Endothelial cell (in vitro differentiated cells): ENCODE measurements at regions not wholly inside any gene's neighbourhood (a gene's known extent, or its start where the extent isn't known, plus 50 kb on each side); places are given as distances from the start of the nearest gene placed in this dataset.

Experiments
- DNase-seq: peaks from one replicate; pipeline ENCODE4 v3.0.0; 2021; ENCODE audit warnings: low spot score
- H3K27ac Mint-ChIP-seq: one replicate; pipeline ENCODE4 v1.8.0; 2021; ENCODE audit warnings: mixed read lengths, inconsistent platforms; ENCODE audit not compliant: unreplicated experiment
- H3K27me3 Mint-ChIP-seq: one replicate; pipeline ENCODE4 v1.8.0; 2021; ENCODE audit warnings: mild to moderate bottlenecking, moderate library complexity, mixed read lengths, inconsistent platforms; ENCODE audit not compliant: unreplicated experiment
- H3K36me3 Mint-ChIP-seq: one replicate; pipeline ENCODE4 v1.8.0; 2021; ENCODE audit warnings: mild to moderate bottlenecking, low read depth, mixed read lengths, inconsistent platforms; ENCODE audit not compliant: unreplicated experiment
- H3K4me1 Mint-ChIP-seq: one replicate; pipeline ENCODE4 v1.8.0; 2021; ENCODE audit warnings: mild to moderate bottlenecking, mixed read lengths, inconsistent platforms; ENCODE audit not compliant: unreplicated experiment
- H3K4me3 Mint-ChIP-seq: one replicate; pipeline ENCODE4 v1.8.0; 2021; ENCODE audit warnings: mild to moderate bottlenecking, mixed read lengths, inconsistent platforms; ENCODE audit not compliant: unreplicated experiment
- H3K9me3 Mint-ChIP-seq: one replicate; pipeline ENCODE4 v1.8.0; 2021; ENCODE audit warnings: mixed read lengths, inconsistent platforms; ENCODE audit not compliant: unreplicated experiment
- TF ChIP-seq, protein P1 (sequence below): fragments of 200-600 bp; sonication (generic); IDR thresholded peaks from one replicate; pipeline ENCODE4 v1.5.0; 2021; ENCODE audit warnings: antibody characterized with exemption; ENCODE audit not compliant: unreplicated experiment

DNA sequence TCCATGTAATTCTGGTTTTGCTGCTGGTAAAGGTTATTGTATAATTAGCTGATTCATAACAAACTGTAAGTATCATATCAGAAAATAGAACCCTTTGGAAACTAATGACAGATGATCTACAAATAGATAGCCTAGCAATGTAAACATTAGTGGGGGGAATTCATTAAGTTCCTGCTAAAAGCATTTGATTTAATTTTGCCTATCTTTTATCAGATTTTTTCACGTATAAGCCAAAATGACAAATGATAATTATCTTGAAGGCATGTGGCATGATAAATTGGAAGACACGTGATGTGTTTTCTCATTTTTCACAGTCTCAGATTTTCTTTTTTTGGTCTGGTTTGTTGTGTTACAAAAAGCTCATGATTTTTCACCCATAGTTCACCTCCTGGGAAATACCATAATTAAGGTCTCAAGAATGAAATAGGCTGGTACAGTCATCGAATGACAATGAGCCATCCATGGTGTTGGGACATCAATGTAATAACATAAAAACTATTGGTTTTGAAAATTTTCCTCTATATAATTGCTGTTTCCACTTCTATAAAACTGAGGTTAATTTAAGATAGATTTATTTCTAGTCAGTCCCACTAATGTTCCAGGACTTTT is 325.9 kb upstream of the TBL1XR1 start:
- TF ChIP-seq, protein P1, sequence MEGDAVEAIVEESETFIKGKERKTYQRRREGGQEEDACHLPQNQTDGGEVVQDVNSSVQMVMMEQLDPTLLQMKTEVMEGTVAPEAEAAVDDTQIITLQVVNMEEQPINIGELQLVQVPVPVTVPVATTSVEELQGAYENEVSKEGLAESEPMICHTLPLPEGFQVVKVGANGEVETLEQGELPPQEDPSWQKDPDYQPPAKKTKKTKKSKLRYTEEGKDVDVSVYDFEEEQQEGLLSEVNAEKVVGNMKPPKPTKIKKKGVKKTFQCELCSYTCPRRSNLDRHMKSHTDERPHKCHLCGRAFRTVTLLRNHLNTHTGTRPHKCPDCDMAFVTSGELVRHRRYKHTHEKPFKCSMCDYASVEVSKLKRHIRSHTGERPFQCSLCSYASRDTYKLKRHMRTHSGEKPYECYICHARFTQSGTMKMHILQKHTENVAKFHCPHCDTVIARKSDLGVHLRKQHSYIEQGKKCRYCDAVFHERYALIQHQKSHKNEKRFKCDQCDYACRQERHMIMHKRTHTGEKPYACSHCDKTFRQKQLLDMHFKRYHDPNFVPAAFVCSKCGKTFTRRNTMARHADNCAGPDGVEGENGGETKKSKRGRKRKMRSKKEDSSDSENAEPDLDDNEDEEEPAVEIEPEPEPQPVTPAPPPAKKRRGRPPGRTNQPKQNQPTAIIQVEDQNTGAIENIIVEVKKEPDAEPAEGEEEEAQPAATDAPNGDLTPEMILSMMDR: no peak
- no peak for DNase-seq
- no peaks in the 10 kb centered on the region for H3K9me3 Mint-ChIP-seq
- H3K4me1 Mint-ChIP-seq: peaks cover 3% of the 10 kb centered on the region
- no peak overlapping the region for H3K4me3 Mint-ChIP-seq
- no peak overlapping the region for H3K27ac Mint-ChIP-seq
- peaks cover 1% of the 10 kb centered on the region for H3K27me3 Mint-ChIP-seq
- H3K36me3 Mint-ChIP-seq: no peaks in the 10 kb centered on the region

DNA sequence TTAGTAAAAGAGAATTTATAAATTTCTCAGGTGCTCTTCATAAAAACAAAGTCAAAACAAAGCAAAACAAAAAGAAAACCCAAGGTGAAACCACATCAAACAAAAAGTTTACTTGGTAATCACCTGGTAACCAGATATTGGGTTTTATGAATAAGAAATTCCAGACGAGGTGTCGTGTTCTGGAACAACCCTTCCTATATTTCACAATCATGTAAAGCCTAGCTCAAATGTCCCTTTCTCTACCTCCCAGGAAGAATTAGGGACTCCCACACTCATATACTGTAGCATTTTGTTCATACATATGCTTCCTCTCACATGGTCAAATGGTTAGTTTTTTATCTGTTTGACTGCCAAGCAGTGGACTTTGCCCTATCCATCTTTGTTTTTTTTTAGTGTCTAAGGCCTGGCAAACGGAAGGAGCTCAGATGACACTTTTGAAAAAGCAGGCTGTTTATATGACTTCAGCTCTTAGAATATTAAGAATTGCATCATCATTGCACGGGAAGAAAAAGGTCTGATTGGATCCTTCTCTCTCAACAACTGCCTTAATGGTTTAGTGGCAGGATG is 326.7 kb upstream of the TBL1XR1 start:
- Mint-ChIP-seq H3K27ac (no peak overlapping the region), H3K4me1 (peaks cover 3% of the 10 kb centered on the region), H3K27me3 (peaks cover 1% of the 10 kb centered on the region), H3K36me3 (no peaks in the 10 kb centered on the region), H3K4me3 (no peak overlapping the region), H3K9me3 (no peaks in the 10 kb centered on the region)
- no peak for DNase-seq
- TF ChIP-seq, protein P1: no peak

DNA sequence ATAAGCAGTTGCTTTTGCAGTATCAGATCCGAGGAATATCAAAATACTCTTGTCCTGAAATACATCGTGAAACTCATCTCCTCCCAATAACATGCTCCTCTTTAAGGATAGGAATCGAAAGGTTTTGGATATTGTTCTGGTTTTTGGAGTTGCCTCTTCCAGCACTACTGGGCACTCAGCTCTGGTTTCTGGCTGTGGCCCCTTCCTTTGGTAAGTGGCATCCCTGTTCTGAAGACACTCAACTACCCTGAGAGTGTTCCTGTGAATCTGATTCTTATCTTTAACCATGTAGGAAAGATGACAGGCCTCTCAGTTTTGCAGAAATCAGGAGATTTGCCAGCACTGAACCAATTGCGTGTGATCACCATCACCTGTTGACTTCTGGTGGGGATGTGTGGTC is 327.5 kb upstream of the TBL1XR1 start:
- Mint-ChIP-seq H3K36me3 (no peaks in the 10 kb centered on the region), H3K4me1 (no peaks in the 10 kb centered on the region), H3K9me3 (no peaks in the 10 kb centered on the region), H3K27ac (no peak overlapping the region), H3K27me3 (no peaks in the 10 kb centered on the region), H3K4me3 (no peak overlapping the region)
- no peak for DNase-seq
- TF ChIP-seq, protein P1: no peak

DNA sequence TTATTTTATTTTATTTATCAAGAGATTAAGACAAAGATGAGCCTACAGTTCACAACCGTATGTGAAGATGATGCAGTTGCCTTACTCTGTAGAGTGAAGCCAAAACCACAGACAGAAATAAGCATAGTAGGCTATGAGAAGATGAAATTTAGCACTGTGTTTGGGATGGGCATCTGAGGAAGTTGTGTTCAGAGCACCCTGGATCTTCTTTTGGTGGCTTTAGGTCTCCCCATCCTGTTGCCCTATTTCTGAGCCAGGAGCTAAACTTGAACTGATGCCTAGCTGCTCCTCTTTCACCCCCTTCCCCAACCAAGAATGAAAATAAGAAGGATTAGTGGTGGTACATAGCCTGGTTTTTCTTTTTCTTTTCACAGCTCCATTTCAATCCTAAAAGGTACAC is 328.1 kb upstream of the TBL1XR1 start:
- H3K36me3 Mint-ChIP-seq: no peaks in the 10 kb centered on the region
- no peak overlapping the region for H3K4me3 Mint-ChIP-seq
- H3K9me3 Mint-ChIP-seq: no peaks in the 10 kb centered on the region
- no peak overlapping the region for H3K27ac Mint-ChIP-seq
- no peaks in the 10 kb centered on the region for H3K27me3 Mint-ChIP-seq
- TF ChIP-seq, protein P1: no peak
- no peak for DNase-seq
- peaks cover under 1% of the 10 kb centered on the region for H3K4me1 Mint-ChIP-seq

DNA sequence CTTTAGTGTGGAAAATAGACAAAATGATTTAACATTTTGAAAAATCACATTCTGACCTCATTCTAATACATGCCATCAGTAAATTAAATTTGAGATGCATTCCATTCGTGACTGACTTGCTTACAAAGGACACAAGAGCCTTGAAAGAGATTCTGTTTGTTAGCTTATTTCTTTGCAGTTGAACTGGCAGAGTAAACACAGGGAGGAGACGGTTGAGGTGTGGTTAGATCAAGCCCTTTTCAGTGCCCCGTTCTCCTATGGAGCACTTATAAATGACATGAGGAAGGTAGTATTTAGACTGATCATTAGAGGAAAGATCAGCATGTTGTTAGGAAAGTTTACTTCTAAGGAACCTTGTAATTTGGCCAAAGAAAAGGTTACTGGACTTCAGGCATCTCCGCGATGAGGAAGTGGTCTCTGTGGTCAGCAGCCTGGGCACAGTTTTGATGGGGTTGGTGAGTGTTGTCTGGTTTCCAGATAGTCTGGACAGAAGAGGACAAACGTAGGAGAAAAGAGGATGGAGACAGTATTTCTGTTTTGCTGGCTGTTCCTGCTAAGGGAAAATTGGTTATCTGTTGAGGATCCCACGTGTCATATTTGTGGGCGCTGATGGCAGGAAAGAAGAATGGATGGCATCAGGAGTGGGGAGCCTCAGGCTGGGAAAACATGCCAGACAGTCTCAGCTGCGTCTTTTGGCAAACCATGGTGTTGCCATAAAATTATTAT is 328.9 kb upstream of the TBL1XR1 start:
- no peak overlapping the region for H3K4me3 Mint-ChIP-seq
- TF ChIP-seq, protein P1: no peak
- no peak for DNase-seq
- no peaks in the 10 kb centered on the region for H3K36me3 Mint-ChIP-seq
- H3K27me3 Mint-ChIP-seq: no peaks in the 10 kb centered on the region
- H3K27ac Mint-ChIP-seq: no peak overlapping the region
- peaks cover 5% of the 10 kb centered on the region for H3K4me1 Mint-ChIP-seq
- no peaks in the 10 kb centered on the region for H3K9me3 Mint-ChIP-seq
